ENCODE measurements at regions not wholly inside any gene's neighbourhood (a gene's known extent, or its start where the extent isn't known, plus 50 kb on each side); places are given as distances from the start of the nearest gene placed in this dataset.

DNA sequence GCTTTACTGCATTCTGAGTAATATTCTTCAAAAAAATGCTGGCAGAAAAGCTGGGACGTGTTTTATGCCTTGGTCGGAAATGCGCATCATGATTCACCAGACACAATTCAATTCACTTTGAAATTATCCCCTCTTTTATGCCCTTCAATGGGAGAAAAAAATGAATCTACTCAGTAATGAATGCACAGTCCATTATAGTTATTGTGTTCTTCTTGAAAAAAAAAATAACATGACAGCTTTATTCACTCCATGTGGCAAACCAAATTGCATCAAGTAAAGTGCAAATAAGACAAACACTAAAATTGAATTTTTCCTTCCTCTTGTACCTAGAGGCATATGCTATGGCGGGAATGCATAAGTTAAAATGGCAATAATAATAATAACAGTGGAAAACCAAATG lies 159.4 kb upstream of the IFNG-AS1 start:
- TF ChIP-seq, protein P1, sequence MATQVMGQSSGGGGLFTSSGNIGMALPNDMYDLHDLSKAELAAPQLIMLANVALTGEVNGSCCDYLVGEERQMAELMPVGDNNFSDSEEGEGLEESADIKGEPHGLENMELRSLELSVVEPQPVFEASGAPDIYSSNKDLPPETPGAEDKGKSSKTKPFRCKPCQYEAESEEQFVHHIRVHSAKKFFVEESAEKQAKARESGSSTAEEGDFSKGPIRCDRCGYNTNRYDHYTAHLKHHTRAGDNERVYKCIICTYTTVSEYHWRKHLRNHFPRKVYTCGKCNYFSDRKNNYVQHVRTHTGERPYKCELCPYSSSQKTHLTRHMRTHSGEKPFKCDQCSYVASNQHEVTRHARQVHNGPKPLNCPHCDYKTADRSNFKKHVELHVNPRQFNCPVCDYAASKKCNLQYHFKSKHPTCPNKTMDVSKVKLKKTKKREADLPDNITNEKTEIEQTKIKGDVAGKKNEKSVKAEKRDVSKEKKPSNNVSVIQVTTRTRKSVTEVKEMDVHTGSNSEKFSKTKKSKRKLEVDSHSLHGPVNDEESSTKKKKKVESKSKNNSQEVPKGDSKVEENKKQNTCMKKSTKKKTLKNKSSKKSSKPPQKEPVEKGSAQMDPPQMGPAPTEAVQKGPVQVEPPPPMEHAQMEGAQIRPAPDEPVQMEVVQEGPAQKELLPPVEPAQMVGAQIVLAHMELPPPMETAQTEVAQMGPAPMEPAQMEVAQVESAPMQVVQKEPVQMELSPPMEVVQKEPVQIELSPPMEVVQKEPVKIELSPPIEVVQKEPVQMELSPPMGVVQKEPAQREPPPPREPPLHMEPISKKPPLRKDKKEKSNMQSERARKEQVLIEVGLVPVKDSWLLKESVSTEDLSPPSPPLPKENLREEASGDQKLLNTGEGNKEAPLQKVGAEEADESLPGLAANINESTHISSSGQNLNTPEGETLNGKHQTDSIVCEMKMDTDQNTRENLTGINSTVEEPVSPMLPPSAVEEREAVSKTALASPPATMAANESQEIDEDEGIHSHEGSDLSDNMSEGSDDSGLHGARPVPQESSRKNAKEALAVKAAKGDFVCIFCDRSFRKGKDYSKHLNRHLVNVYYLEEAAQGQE (tag by site-specific recombination; IDR thresholded peaks at IDR 0.05): no peak
- TF ChIP-seq WT1 (tag by site-specific recombination; IDR thresholded peaks at IDR 0.05) (no peak), ZNF768 (tag by site-specific recombination; IDR thresholded peaks at IDR 0.05) (no peak), ZNF184 (tag by site-specific recombination; IDR thresholded peaks at IDR 0.05) (no peak)
- TF ChIP-seq, protein P2, sequence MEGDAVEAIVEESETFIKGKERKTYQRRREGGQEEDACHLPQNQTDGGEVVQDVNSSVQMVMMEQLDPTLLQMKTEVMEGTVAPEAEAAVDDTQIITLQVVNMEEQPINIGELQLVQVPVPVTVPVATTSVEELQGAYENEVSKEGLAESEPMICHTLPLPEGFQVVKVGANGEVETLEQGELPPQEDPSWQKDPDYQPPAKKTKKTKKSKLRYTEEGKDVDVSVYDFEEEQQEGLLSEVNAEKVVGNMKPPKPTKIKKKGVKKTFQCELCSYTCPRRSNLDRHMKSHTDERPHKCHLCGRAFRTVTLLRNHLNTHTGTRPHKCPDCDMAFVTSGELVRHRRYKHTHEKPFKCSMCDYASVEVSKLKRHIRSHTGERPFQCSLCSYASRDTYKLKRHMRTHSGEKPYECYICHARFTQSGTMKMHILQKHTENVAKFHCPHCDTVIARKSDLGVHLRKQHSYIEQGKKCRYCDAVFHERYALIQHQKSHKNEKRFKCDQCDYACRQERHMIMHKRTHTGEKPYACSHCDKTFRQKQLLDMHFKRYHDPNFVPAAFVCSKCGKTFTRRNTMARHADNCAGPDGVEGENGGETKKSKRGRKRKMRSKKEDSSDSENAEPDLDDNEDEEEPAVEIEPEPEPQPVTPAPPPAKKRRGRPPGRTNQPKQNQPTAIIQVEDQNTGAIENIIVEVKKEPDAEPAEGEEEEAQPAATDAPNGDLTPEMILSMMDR (tag by site-specific recombination; IDR thresholded peaks at IDR 0.05): no peak

Data from HEK293 (cell line).